B cell (primary cell): ENCODE measurements at regions not wholly inside any gene's neighbourhood (a gene's known extent, or its start where the extent isn't known, plus 50 kb on each side); places are given as distances from the start of the nearest gene placed in this dataset.

Source experiments
- CTCF ChIP-seq: fragments of 200-600 bp; IDR thresholded peaks from one replicate; pipeline ENCODE4 v1.8.0; 2022; ENCODE audit warnings: antibody characterized with exemption, mild to moderate bottlenecking
- EZH2 ChIP-seq: IDR thresholded peaks from 2 replicates; pipeline ENCODE4 v1.6.1; 2012; ENCODE audit warnings: borderline replicate concordance, low read depth, mild to moderate bottlenecking, moderate library complexity, low read length; ENCODE audit not compliant: insufficient read depth, poor library complexity, severe bottlenecking

GRCh38 chr10:123458933-123459332 lies 207.2 kb upstream of the GPR26 start:
- no peak for TF ChIP-seq CTCF
- no peak for TF ChIP-seq EZH2
